BJ (cell line): ENCODE measurements at regions not wholly inside any gene's neighbourhood (a gene's known extent, or its start where the extent isn't known, plus 50 kb on each side); places are given as distances from the start of the nearest gene placed in this dataset.

Source experiments
- CTCF ChIA-PET: fragments of 350-600 bp; formaldehyde crosslinking; extraction: SDS; loops from one replicate; lab custom pipeline; 2021; ENCODE audit warnings: antibody characterized with exemption, inconsistent platforms; lab: Yijun Ruan, JAX
- POLR2A ChIA-PET: fragments of 300-600 bp; sonication (Branson Sonifier 250); formaldehyde crosslinking; extraction: SDS; loops from one replicate; lab custom pipeline; 2021; ENCODE audit warnings: antibody characterized with exemption; lab: Charles Lee
- DNase-seq: peaks from one replicate; pipeline ENCODE4 v3.0.0-alpha.2; 2011; ENCODE audit warnings: low read depth
- H3K27me3 ChIP-seq: 2 replicates; pipeline ENCODE4 v1.6.0; 2011; ENCODE audit warnings: low read length; ENCODE audit not compliant: control insufficient read depth, insufficient read depth
- H3K36me3 ChIP-seq: 2 replicates; pipeline ENCODE4 v1.5.1; 2011; ENCODE audit warnings: low read length; ENCODE audit not compliant: control insufficient read depth, insufficient read depth
- H3K4me3 ChIP-seq: 2 replicates; pipeline ENCODE4 v1.5.1; 2011; ENCODE audit warnings: low read depth, mild to moderate bottlenecking, control low read depth, low read length
- CTCF ChIP-seq: IDR thresholded peaks from 2 replicates; pipeline ENCODE4 v1.5.1; 2011; ENCODE audit warnings: low read depth, mild to moderate bottlenecking, control low read depth, inconsistent platforms, low read length, moderate library complexity; ENCODE audit not compliant: insufficient read depth

GRCh38 chr5:14954216-14954615 lies 82.6 kb upstream of the ANKH start:
- H3K4me3 ChIP-seq: no peak overlapping the region
- TF ChIP-seq CTCF: no peak
- DNase-seq: no peak
- ChIA-PET POLR2A (no interaction called here), CTCF (no interaction called here)
- H3K36me3 ChIP-seq: no peaks in the 10 kb centered on the region
- peaks cover 2% of the 10 kb centered on the region for H3K27me3 ChIP-seq

GRCh38 chr5:14953075-14953607 lies 81.6 kb upstream of the ANKH start:
- POLR2A ChIA-PET: no interaction called here
- no peak for DNase-seq
- H3K36me3 ChIP-seq: no peaks in the 10 kb centered on the region
- no peak overlapping the region for H3K4me3 ChIP-seq
- CTCF ChIA-PET: no interaction called here
- H3K27me3 ChIP-seq: peaks cover 2% of the 10 kb centered on the region
- no peak for TF ChIP-seq CTCF

GRCh38 chr5:14948383-14948782 lies 76.8 kb upstream of the ANKH start:
- no peaks in the 10 kb centered on the region for H3K36me3 ChIP-seq
- no peak for TF ChIP-seq CTCF
- no peak for DNase-seq
- no peak overlapping the region for H3K4me3 ChIP-seq
- POLR2A ChIA-PET: interaction anchor here (0.6 kb wide), 1 partner anchor 9 kb away, joined by 5 read pairs; no protein-coding TSS in a partner anchor
- peaks cover 7% of the 10 kb centered on the region for H3K27me3 ChIP-seq
- CTCF ChIA-PET: no interaction called here

GRCh38 chr5:14946815-14947620 lies 75.4 kb upstream of the ANKH start:
- Histone ChIP-seq H3K27me3 (peaks cover 7% of the 10 kb centered on the region), H3K36me3 (no peaks in the 10 kb centered on the region), H3K4me3 (no peak overlapping the region)
- ChIA-PET POLR2A (no interaction called here), CTCF (interaction anchor here (0.8 kb wide), 1 partner anchor 18 kb away, joined by 3 read pairs; no protein-coding TSS in a partner anchor)
- DNase-seq: no peak
- peak; percentile 35; the same call in 1 of the 2 replicates for TF ChIP-seq CTCF

GRCh38 chr5:14945450-14945849 lies 73.9 kb upstream of the ANKH start:
- Histone ChIP-seq H3K27me3 (peaks cover 9% of the 10 kb centered on the region), H3K36me3 (no peaks in the 10 kb centered on the region), H3K4me3 (no peak overlapping the region)
- no peak for DNase-seq
- ChIA-PET POLR2A (no interaction called here), CTCF (interaction anchor here (1.2 kb wide), 1 partner anchor 25 kb away, joined by 3 read pairs; no protein-coding TSS in a partner anchor)
- no peak for TF ChIP-seq CTCF
